HG03139 (cell line): ENCODE measurements at regions not wholly inside any gene's neighbourhood (a gene's known extent, or its start where the extent isn't known, plus 50 kb on each side); places are given as distances from the start of the nearest gene placed in this dataset.
"Not testable (repeated sequence)": the region's sequence is repeated elsewhere in the genome, so short reads cannot be mapped to it uniquely, and the experiment has no call there.

ENCODE experiments used
- ATAC-seq: cut with Tn5 transposase; IDR thresholded peaks from one replicate; pipeline ENCODE4 v1.9.1; 2021; ENCODE audit not compliant: unreplicated experiment

DNA sequence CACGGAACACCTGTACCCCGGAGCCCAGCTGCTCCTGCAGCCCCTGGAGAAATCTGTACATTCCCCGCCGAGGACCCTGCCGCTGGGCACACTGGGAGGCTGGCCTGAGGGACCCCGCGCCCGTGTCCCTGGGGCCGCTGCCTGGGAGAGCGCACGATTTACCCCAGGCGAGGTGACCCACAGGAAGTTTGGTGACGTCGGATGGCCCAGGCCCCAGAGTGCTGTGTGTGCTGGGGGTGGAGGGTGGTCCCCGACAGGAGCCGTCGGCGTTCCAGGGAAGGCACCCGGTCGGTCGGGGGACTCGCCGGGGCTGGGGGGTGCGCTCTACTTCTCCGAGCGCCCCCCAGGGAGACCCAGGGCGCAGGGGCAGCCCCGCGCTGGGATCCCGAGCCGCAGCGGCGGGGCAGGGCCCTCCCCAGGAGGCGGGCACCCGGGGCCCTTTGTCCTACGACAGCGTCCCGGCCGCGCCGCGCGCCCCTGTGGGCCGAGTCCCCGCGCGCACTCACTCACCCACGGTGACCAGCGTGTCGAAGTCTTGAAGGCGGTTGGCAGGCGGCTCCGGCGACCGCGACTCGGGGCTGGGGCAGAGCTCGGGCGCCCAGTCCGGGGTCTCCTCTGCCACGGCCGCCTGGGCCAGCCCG is 167.9 kb upstream of the PRKX start:
- ATAC-seq, result peak; percentile 33

DNA sequence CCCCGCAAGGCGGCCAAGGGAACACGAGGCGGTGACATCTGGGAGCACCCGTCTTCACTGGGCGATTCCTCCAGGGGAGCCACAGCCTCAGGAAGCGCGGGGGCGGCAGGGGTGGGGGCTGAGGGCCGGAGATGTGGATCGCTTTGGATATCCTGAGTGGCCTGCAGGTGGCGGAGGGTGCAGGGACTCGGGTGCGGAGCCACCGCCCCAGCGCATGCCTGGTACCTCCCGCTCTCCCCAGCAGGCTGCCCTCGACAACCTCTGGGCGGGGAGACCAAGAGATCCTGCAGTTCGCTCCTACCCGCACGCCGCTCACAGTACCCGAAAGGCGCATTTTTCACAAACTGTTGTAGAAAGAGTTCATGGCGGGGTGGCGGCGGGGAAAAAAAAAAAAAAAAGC is 162.9 kb upstream of the PRKX start:
- not testable (repeated sequence) for ATAC-seq

DNA sequence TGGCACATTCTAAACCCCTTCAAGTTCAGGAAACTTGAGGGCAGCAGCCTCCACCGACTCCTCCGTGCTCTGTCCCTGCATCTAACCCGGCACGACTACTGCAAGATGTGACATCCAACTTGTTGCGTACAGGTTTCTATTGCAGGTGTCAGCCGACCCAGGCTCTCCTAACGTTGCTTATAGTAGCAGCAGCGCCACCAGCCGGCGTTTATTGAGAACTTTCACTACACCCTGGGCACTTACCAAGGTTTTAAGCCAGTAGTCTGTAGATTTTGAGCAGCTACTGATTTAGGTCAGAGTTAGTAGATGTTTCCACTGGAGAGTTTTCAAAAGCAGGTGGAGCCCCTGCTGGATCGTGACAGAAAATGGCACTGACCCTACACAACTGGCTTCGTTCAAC is 162.2 kb upstream of the PRKX start:
- not testable (repeated sequence) for ATAC-seq

DNA sequence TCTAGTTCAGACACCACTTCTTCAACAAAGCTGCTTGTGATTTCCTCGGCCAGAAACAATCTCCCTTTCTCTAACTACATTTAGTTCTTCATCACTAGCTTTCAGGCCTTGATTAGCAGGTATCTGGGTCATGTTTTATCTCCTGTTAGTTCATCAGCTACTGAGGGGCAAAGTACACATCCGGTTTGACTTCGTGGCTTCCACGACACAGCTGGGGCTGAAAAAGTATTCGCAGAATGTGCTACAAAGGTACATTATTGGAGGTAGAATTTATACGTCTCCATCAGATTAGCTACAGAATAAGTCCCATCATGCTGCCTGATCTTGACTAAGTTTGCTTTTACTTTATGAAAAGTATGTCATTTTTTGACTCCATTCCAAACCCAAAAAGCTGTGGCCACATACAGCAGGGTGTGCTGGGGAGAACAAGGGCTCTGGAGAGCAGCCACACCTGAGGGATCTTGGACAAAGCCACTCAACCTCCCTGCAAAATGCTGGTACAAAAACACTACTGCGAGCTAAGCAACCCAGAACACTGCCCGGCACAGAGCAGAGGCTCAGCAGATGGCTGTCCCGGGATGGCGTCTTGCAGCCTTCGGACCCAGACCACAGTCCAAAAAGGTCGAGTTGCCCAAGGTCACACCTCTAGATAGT is 158.9 kb upstream of the PRKX start:
- ATAC-seq, result not testable (repeated sequence)

DNA sequence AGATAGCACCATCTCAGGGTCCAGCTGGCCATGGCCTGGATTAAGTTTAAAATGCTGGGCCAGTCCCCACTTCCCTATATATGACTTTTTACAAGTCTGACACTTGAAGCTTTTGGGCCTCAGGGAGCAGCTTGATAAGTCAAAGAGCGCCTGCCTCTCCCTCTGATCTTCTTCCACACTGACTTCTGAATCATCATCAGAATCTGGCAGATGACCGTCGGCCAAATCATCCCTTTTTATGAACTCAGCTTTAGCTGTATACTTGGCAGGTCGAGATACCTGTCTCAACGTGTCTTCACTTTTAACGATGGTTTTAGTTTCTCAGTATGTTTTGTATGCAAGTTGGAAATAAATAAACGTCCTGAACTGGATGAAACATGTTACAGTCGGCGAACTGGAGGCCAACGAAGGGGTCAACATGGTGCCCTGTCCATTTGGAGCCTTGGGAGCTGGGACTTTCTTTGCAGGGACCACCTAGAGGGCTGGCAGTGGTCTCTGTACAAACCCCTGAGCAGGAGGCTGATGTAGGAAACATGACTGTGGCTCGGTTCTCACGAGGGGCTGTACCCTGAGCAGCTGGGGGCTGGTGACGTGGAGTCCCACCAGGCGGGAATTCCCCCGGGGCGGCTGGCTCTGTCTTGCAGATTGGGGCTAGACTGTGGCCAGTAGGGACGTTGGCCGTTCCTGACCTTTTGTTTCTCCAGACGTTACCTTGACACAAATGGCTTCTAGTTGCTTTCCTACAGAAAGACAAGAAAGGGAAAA is 153.8 kb upstream of the PRKX start:
- ATAC-seq, result not testable (repeated sequence)

DNA sequence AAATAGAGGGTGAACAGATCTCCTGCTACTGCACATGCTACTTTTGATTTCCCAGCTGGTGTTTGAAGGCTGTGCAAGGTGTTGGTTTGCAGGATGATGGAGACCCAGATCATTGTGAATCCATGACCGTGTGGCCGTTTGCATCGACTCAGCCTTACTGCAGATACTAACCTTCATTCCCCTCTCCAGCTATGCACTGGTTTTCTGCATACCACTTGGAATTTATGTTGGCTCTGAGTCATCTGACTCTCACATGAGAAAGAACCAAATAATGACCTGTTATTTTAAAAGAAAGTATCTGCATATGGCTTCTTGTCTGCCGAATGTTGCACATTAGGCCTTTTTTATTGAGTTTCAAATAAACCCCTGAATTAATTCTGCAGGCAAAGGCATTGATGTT is 144.9 kb upstream of the PRKX start:
- not testable (repeated sequence) for ATAC-seq

DNA sequence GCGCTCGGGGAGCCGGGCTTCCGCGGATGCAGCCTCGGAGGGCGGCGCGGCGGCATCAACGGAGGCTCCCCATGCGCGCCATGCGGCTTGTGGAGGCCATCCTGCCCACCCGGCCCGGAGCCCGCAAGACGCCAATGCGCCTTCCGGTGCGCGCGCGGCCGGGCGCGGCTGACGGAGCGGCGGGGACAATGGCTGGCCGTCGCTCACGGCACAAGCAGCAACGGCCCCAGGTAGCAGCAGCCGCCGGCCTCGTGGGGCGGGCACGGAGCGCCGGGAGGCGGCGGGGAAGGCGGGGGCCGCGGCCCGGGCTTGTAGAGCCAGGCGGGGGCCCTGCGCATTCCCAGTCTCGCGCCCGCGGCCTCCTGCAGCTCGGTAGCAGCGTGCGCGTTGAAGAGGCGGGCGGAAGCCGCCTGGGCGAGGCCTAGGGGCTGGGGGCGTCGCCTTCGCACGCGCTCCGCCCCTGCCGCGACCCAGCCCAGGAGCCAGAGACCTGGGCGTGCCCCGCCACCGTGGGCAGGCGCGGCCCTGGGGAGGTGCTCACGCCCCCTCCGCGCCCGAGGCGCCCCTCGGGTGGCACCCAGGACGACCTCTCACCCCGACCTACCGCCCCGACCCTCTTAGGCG is 130.2 kb upstream of the PRKX start:
- ATAC-seq, result peak; percentile 90

DNA sequence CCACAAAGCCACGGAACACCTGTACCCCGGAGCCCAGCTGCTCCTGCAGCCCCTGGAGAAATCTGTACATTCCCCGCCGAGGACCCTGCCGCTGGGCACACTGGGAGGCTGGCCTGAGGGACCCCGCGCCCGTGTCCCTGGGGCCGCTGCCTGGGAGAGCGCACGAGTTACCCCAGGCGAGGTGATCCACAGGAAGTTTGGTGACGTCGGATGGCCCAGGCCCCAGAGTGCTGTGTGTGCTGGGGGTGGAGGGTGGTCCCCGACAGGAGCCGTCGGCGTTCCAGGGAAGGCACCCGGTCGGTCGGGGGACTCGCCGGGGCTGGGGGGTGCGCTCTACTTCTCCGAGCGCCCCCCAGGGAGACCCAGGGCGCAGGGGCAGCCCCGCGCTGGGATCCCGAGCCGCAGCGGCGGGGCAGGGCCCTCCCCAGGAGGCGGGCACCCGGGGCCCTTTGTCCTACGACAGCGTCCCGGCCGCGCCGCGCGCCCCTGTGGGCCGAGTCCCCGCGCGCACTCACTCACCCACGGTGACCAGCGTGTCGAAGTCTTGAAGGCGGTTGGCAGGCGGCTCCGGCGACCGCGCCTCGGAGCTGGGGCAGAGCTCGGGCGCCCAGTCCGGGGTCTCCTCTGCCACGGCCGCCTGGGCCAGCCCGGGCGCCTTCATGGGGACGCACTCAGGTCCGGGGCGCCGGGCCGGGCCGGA is 129.5 kb upstream of the PRKX start:
- ATAC-seq, result peak; percentile 51

DNA sequence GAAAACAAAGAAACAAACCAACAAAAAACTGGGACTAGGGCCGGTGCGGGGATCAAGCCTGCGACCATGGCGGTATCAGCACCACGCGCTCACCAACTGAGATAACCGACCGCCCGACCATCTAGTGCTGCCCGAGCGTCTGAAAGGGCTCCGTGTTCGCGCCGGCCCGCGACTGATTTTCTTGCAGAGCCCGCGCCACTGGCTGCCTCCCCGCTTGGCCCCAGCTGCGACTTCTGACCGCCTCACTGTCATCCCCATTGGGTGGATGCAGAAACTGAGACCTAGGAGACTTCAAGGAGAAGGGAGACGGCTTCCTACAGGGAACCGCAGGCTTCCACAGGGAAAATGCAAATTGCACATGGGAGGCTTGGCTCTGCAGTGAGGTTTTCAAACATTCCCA is 125.3 kb upstream of the PRKX start:
- ATAC-seq, result not testable (repeated sequence)

DNA sequence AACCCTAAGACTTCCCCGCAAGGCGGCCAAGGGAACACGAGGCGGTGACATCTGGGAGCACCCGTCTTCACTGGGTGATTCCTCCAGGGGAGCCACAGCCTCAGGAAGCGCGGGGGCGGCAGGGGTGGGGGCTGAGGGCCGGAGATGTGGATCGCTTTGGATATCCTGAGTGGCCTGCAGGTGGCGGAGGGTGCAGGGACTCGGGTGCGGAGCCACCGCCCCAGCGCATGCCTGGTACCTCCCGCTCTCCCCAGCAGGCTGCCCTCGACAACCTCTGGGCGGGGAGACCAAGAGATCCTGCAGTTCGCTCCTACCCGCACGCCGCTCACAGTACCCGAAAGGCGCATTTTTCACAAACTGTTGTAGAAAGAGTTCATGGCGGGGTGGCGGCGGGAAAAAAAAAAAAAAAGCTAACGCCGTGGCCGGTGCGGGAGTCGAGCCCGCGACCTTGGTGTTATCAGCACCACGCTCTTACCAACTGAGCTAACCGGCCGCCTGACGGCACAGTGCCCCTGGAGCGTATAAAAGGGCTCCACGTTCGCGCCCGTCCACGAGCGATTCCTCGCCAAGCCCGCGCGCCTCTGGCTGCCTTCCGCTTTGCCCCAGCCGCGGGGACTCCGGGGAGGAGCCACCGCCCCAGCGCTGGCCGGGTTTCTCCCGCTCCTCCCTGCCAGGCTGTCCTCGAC is 124.7 kb upstream of the PRKX start:
- not testable (repeated sequence) for ATAC-seq

DNA sequence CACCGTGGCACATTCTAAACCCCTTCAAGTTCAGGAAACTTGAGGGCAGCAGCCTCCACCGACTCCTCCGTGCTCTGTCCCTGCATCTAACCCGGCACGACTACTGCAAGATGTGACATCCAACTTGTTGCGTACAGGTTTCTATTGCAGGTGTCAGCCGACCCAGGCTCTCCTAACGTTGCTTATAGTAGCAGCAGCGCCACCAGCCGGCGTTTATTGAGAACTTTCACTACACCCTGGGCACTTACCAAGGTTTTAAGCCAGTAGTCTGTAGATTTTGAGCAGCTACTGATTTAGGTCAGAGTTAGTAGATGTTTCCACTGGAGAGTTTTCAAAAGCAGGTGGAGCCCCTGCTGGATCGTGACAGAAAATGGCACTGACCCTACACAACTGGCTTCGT is 123.8 kb upstream of the PRKX start:
- not testable (repeated sequence) for ATAC-seq

DNA sequence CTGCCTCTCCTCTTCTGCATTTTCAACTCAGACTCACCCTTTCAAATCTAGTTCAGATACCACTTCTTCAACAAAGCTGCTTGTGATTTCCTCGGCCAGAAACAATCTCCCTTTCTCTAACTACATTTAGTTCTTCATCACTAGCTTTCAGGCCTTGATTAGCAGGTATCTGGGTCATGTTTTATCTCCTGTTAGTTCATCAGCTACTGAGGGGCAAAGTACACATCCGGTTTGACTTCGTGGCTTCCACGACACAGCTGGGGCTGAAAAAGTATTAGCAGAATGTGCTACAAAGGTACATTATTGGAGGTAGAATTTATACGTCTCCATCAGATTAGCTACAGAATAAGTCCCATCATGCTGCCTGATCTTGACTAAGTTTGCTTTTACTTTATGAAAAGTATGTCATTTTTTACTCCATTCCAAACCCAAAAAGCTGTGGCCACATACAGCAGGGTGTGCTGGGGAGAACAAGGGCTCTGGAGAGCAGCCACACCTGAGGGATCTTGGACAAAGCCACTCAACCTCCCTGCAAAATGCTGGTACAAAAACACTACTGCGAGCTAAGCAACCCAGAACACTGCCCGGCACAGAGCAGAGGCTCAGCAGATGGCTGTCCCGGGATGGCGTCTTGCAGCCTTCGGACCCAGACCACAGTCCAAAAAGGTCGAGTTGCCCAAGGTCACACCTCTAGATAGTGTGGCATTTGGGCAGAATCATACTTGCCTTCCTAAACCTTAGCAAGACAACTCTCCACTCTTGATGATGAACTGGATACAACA is 120.5 kb upstream of the PRKX start:
- not testable (repeated sequence) for ATAC-seq

DNA sequence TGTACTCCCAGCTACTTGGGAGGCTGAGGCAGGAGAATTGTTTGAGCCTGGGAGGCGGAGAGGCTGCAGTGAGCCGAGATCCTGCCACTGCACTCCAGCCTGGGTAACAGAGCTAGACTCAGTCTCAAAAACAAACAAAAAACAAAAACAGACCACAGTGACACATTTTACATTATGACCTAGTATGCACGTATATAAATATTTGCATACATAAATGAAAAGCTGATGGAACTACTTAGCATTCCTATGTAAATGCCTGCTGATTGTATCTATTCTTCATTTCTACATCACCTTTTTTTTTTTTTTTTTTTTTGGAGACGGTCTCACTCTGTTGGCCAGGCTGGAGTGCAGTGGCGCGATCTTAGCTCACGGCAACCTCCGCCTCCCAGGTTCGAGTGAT is 116.6 kb upstream of the PRKX start:
- not testable (repeated sequence) for ATAC-seq

DNA sequence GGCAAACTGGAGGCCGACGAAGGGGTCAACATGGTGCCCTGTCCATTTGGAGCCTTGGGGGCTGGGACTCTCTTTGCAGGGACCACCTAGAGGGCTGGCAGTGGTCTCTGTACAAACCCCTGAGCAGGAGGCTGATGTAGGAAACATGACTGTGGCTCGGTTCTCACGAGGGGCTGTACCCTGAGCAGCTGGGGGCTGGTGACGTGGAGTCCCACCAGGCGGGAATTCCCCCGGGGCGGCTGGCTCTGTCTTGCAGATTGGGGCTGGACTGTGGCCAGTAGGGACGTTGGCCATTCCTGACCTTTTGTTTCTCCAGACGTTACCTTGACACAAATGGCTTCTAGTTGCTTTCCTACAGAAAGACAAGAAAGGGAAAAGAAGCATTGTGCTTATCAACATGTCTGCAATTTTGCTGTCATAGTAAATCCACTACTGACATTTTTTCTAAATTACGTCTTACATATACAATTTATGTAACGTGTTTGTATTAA is 115.6 kb upstream of the PRKX start:
- not testable (repeated sequence) for ATAC-seq

DNA sequence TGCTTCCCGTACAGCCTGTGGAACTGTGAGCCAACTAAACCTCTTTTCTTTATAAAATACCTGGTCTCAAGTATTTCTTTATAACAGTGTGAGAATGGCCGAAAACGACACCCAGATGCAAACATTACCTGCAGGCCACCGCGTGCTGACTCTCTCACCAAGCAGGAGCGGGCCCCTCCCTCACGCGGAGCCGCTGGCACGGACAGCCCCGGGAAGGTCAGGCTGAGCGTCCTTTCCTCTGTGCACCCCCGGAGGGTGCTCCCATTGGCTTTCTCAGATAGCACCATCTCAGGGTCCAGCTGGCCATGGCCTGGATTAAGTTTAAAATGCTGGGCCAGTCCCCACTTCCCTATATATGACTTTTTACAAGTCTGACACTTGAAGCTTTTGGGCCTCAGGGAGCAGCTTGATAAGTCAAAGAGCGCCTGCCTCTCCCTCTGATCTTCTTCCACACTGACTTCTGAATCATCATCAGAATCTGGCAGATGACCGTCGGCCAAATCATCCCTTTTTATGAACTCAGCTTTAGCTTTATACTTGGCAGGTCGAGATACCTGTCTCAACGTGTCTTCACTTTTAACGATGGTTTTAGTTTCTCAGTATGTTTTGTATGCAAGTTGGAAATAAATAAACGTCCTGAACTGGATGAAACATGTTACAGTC is 115.1 kb upstream of the PRKX start:
- not testable (repeated sequence) for ATAC-seq

DNA sequence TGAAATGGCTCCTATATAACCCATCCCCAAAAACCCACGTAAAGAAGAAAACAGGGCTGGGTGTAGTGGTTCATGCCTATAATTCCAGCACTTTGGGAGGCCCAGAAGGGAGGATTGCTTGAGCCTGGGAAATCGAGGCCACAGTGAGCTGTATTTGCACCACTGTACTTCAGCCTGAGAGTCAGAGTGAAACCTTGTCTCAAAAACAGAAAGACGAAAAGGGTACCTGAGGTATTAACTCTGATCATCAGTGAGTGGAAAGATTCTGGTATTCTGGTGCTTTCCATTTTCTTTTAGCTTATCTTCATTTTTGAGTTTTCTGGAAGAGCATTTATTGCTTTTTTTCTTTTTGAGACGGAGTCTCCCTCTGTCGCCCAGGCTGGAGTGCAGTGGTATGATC is 110.6 kb upstream of the PRKX start:
- ATAC-seq, result not testable (repeated sequence)

DNA sequence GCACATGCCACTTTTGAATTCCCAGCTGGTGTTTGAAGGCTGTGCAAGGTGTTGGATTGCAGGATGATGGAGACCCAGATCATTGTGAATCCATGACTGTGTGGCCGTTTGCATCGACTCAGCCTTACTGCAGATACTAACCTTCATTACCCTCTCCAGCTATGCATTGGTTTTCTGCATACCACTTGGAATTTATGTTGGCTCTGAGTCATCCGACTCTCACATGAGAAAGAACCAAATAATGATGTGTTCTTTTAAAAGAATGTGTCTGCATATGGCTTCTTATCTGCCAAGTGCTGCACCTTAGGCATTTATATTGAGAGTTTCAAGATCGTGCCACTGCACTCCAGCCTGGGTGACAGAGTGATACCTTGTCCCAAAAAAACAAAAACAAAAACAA is 106.7 kb upstream of the PRKX start:
- no peak for ATAC-seq

DNA sequence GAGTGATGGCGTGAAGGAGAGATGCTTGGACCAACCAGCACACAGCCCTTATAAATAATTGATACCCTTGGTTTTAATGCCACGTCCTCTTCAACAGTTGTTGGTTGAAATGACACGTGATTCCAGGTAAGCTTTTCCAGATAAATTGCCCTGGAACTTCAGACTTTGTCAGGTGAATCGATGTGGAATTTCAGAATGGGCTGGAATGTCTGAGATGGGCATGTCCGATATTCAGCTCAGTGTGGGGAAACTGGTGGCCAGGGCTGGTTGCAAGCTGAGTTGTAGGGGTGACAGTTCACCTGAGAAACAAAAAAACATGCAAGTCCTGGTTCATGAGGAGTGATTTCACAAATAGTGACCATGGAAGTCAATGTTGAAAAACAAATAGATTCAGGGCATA is 104.0 kb upstream of the PRKX start:
- ATAC-seq, result not testable (repeated sequence)
